ENCODE measurements at regions not wholly inside any gene's neighbourhood (a gene's known extent, or its start where the extent isn't known, plus 50 kb on each side); places are given as distances from the start of the nearest gene placed in this dataset.

- TF ChIP-seq CTCF (IDR thresholded peaks at IDR 0.05; ENCODE audit: low read depth, low read length, missing input control) (no peak), RAD21 (IDR thresholded peaks at IDR 0.05) (peak; percentile 46 to 76), TAF1 (conservative IDR thresholded peaks at IDR 0.05) (no peak), YY1 (IDR thresholded peaks at IDR 0.05) (no peak), FOXA1 (IDR thresholded peaks at IDR 0.05) (no peak), EGR1 (IDR thresholded peaks at IDR 0.05; ENCODE audit: low read depth in 2 of 2) (no peak), JUND (IDR thresholded peaks at IDR 0.05) (no peak), MAX (IDR thresholded peaks at IDR 0.05) (no peak), RXRA (IDR thresholded peaks at IDR 0.05) (no peak)
Measured at GRCh38 chr5:115374057-115374775, 77.8 kb upstream of the CCDC112 start.

All from liver (tissue), 3 donors.